ENCODE measurements at regions not wholly inside any gene's neighbourhood (a gene's known extent, or its start where the extent isn't known, plus 50 kb on each side); places are given as distances from the start of the nearest gene placed in this dataset.
"Not testable (repeated sequence)": the region's sequence is repeated elsewhere in the genome, so short reads cannot be mapped to it uniquely, and the experiment has no call there.

- H3K4me1 Mint-ChIP-seq: no peaks in the 10 kb centered on the region
- no peaks in the 10 kb centered on the region for H3K27me3 Mint-ChIP-seq
- CTCF ChIA-PET: no interaction called here
- H3K9me3 Mint-ChIP-seq: no peaks in the 10 kb centered on the region
- H3K4me3 Mint-ChIP-seq: no peak overlapping the region
- no peaks in the 10 kb centered on the region for H3K36me3 Mint-ChIP-seq
- no peak for DNase-seq
- H3K27ac Mint-ChIP-seq: no peak overlapping the region
Measured at GRCh38 chr2:17162713-17163112, 355.5 kb downstream of the RAD51AP2 start.

- Mint-ChIP-seq H3K9me3 (peaks cover 3% of the 10 kb centered on the region), H3K36me3 (no peaks in the 10 kb centered on the region), H3K27ac (no peak overlapping the region), H3K4me3 (no peak overlapping the region), H3K4me1 (no peaks in the 10 kb centered on the region), H3K27me3 (no peaks in the 10 kb centered on the region)
- DNase-seq: no peak
- CTCF ChIA-PET: interaction anchor here (0.6 kb wide), 1 partner anchor 115 kb away, joined by 4 read pairs; no protein-coding TSS in a partner anchor
Measured at GRCh38 chr2:17160594-17160993, 357.6 kb downstream of the RAD51AP2 start.

- Mint-ChIP-seq H3K4me1 (no peaks in the 10 kb centered on the region), H3K9me3 (peaks cover 5% of the 10 kb centered on the region), H3K27ac (no peak overlapping the region), H3K27me3 (no peaks in the 10 kb centered on the region), H3K36me3 (no peaks in the 10 kb centered on the region), H3K4me3 (no peak overlapping the region)
- DNase-seq: no peak
- CTCF ChIA-PET: no interaction called here
Measured at GRCh38 chr2:17156086-17156485, 362.2 kb downstream of the RAD51AP2 start.

GRCh38 chr2:17149945-17150344 is 368.3 kb downstream of the RAD51AP2 start:
- H3K27ac Mint-ChIP-seq: no peak overlapping the region
- H3K27me3 Mint-ChIP-seq: no peaks in the 10 kb centered on the region

GRCh38 chr2:17148407-17149145 is 369.7 kb downstream of the RAD51AP2 start:
- CTCF ChIA-PET: no interaction called here
- H3K27me3 Mint-ChIP-seq: no peaks in the 10 kb centered on the region
- H3K27ac Mint-ChIP-seq: no peak overlapping the region
- H3K4me3 Mint-ChIP-seq: no peak overlapping the region
- H3K9me3 Mint-ChIP-seq: peaks cover 2% of the 10 kb centered on the region
- H3K36me3 Mint-ChIP-seq: no peaks in the 10 kb centered on the region
- DNase-seq: no peak
- no peaks in the 10 kb centered on the region for H3K4me1 Mint-ChIP-seq

More at GRCh38 chr2:17149945-17150344, 368.3 kb downstream of the RAD51AP2 start:
- H3K9me3 Mint-ChIP-seq: peaks cover 2% of the 10 kb centered on the region
- no peaks in the 10 kb centered on the region for H3K4me1 Mint-ChIP-seq
- H3K4me3 Mint-ChIP-seq: no peak overlapping the region
- no peak for DNase-seq
- H3K36me3 Mint-ChIP-seq: no peaks in the 10 kb centered on the region
- CTCF ChIA-PET: no interaction called here

- CTCF ChIA-PET: no interaction called here
- H3K27ac Mint-ChIP-seq: no peak overlapping the region
Measured at GRCh38 chr2:17146358-17146757, 371.9 kb downstream of the RAD51AP2 start.

GRCh38 chr2:17136877-17137276 is 381.4 kb downstream of the RAD51AP2 start:
- H3K4me3 Mint-ChIP-seq: no peak overlapping the region
- CTCF ChIA-PET: no interaction called here
- no peaks in the 10 kb centered on the region for H3K4me1 Mint-ChIP-seq
- no peak for DNase-seq
- no peaks in the 10 kb centered on the region for H3K9me3 Mint-ChIP-seq
- H3K27ac Mint-ChIP-seq: no peak overlapping the region
- no peaks in the 10 kb centered on the region for H3K36me3 Mint-ChIP-seq
- H3K27me3 Mint-ChIP-seq: no peaks in the 10 kb centered on the region

More at GRCh38 chr2:17146358-17146757, 371.9 kb downstream of the RAD51AP2 start:
- Mint-ChIP-seq H3K4me1 (no peaks in the 10 kb centered on the region), H3K36me3 (no peaks in the 10 kb centered on the region), H3K27me3 (no peaks in the 10 kb centered on the region), H3K4me3 (no peak overlapping the region), H3K9me3 (no peaks in the 10 kb centered on the region)
- no peak for DNase-seq

- Mint-ChIP-seq H3K4me1 (no peaks in the 10 kb centered on the region), H3K27ac (no peak overlapping the region), H3K4me3 (no peak overlapping the region), H3K36me3 (no peaks in the 10 kb centered on the region), H3K27me3 (no peaks in the 10 kb centered on the region), H3K9me3 (peaks cover 2% of the 10 kb centered on the region)
- DNase-seq: no peak
- CTCF ChIA-PET: no interaction called here
Measured at GRCh38 chr2:17136231-17136630, 382.0 kb downstream of the RAD51AP2 start.

- no peak overlapping the region for H3K4me3 Mint-ChIP-seq
- no peaks in the 10 kb centered on the region for H3K4me1 Mint-ChIP-seq
- H3K9me3 Mint-ChIP-seq: peaks cover 2% of the 10 kb centered on the region
- CTCF ChIA-PET: no interaction called here
- no peak for DNase-seq
- H3K27me3 Mint-ChIP-seq: no peaks in the 10 kb centered on the region
- H3K36me3 Mint-ChIP-seq: no peaks in the 10 kb centered on the region
- no peak overlapping the region for H3K27ac Mint-ChIP-seq
Measured at GRCh38 chr2:17135619-17136018, 382.6 kb downstream of the RAD51AP2 start.

GRCh38 chr2:17133052-17133671 is 385.1 kb downstream of the RAD51AP2 start:
- H3K4me1 Mint-ChIP-seq: no peaks in the 10 kb centered on the region
- CTCF ChIA-PET: no interaction called here
- H3K27ac Mint-ChIP-seq: no peak overlapping the region
- peaks cover 4% of the 10 kb centered on the region for H3K9me3 Mint-ChIP-seq
- no peak for DNase-seq
- no peak overlapping the region for H3K4me3 Mint-ChIP-seq
- H3K27me3 Mint-ChIP-seq: no peaks in the 10 kb centered on the region
- no peaks in the 10 kb centered on the region for H3K36me3 Mint-ChIP-seq

GRCh38 chr2:17130627-17131026 is 387.6 kb downstream of the RAD51AP2 start:
- H3K4me3 Mint-ChIP-seq, H3K27ac Mint-ChIP-seq, H3K36me3 Mint-ChIP-seq, DNase-seq, H3K27me3 Mint-ChIP-seq, H3K9me3 Mint-ChIP-seq, H3K4me1 Mint-ChIP-seq, CTCF ChIA-PET: not testable (repeated sequence)

GRCh38 chr2:17125989-17126620 is 392.1 kb downstream of the RAD51AP2 start:
- CTCF ChIA-PET: no interaction called here
- H3K4me1 Mint-ChIP-seq: no peaks in the 10 kb centered on the region
- H3K36me3 Mint-ChIP-seq: no peaks in the 10 kb centered on the region
- no peak for DNase-seq
- H3K9me3 Mint-ChIP-seq: peaks cover 1% of the 10 kb centered on the region
- H3K27ac Mint-ChIP-seq: no peak overlapping the region
- H3K27me3 Mint-ChIP-seq: no peaks in the 10 kb centered on the region
- H3K4me3 Mint-ChIP-seq: no peak overlapping the region

GRCh38 chr2:17124575-17125318 is 393.5 kb downstream of the RAD51AP2 start:
- Mint-ChIP-seq H3K27me3 (no peaks in the 10 kb centered on the region), H3K36me3 (no peaks in the 10 kb centered on the region), H3K27ac (no peak overlapping the region), H3K9me3 (no peaks in the 10 kb centered on the region), H3K4me3 (no peak overlapping the region), H3K4me1 (no peaks in the 10 kb centered on the region)
- DNase-seq: no peak
- CTCF ChIA-PET: no interaction called here

- Mint-ChIP-seq H3K27ac (no peak overlapping the region), H3K4me1 (no peaks in the 10 kb centered on the region), H3K9me3 (no peaks in the 10 kb centered on the region), H3K4me3 (no peak overlapping the region), H3K27me3 (no peaks in the 10 kb centered on the region), H3K36me3 (no peaks in the 10 kb centered on the region)
- no peak for DNase-seq
- CTCF ChIA-PET: no interaction called here
Measured at GRCh38 chr2:17122887-17123501, 395.2 kb downstream of the RAD51AP2 start.
